ENCODE measurements at regions not wholly inside any gene's neighbourhood (a gene's known extent, or its start where the extent isn't known, plus 50 kb on each side); places are given as distances from the start of the nearest gene placed in this dataset.
A peak's percentile ranks its signal among the peaks of the same experiment; 100 is the strongest.
"Not testable (repeated sequence)": the region's sequence is repeated elsewhere in the genome, so short reads cannot be mapped to it uniquely, and the experiment has no call there.

DNA sequence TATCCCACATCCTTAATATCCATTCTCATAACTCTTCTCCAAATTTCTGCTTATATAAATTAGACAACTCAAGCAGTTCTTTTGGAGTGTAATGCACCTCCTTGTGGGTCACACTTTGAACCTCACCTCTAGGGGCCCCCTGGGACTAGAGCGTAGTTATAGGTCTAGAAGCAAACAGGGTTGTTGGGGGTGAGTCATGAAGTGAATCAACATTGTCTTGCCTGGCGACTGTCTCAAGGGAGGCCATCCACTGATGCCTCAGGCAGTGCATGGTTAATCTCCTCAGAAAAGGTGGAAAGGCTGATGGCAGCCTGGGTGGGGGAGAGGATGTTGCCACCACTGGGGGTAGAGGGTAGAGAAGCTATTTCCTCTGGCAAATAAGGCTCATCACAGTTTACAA, 129.1 kb downstream of the TNFRSF21 start:
- in situ Hi-C loops (cut with HindIII; ENCODE audit: low pct_unique_long_range_greater_than_20kb, low sequenced_read_pairs): no loop called here
- DNase-seq (ENCODE audit: low read depth): peak; percentile 38

GRCh38 chr6:47179286-47179685, 130.4 kb downstream of the TNFRSF21 start:
- in situ Hi-C loops (cut with HindIII; ENCODE audit: low pct_unique_long_range_greater_than_20kb, low sequenced_read_pairs): no loop called here
- DNase-seq (ENCODE audit: low read depth): no peak

GRCh38 chr6:47175656-47176055, 133.5 kb upstream of the ADGRF1 start:
- in situ Hi-C loops (cut with HindIII; ENCODE audit: low pct_unique_long_range_greater_than_20kb, low sequenced_read_pairs): no loop called here
- DNase-seq (ENCODE audit: low read depth): no peak

DNA sequence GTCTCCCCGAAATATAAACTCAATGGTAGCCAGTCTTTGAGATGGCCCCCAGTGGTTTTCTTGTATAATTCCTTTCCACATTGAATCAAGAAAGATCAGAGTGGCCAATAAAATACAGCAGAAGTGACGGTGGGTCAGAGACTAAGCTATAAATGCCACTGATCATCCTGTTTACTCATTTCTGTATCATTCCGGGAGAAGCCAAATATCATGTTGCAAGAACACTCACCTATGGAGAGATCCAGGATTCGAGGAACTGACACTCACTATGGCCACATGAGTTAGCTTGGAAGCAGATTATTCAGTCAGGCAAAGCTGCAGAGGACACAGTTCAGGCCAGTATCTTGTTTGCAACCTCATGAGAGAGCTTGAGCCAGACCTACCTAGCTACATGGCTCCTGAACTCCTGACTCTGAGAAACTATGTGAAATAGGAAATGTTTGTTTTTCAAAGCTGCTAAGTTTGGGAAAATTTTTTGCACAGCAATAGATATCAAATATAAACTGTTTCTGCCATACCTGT, 132.4 kb upstream of the ADGRF1 start:
- DNase-seq (ENCODE audit: low read depth): no peak
- in situ Hi-C loops (cut with HindIII; ENCODE audit: low pct_unique_long_range_greater_than_20kb, low sequenced_read_pairs): no loop called here

- DNase-seq (ENCODE audit: low read depth); in situ Hi-C loops (cut with HindIII; ENCODE audit: low pct_unique_long_range_greater_than_20kb, low sequenced_read_pairs): not testable (repeated sequence)
Observed at GRCh38 chr6:47174063-47174462, 131.9 kb upstream of the ADGRF1 start.

DNA sequence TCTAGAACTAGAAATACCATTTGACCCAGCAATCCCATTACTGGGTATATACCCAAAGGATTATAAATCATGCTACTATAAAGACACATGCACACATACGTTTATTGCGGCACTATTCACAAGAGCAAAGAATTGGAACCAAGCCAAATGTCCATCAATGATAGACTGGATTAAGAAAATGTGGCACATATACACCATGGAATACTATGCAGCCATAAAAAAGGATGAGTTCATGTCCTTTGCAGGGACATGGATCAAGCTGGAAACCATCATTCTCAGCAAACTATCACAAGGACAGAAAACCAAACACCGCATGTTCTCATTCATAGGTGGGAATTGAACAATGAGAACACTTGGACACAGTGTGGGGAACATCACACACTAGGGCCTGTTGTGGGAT, 131.0 kb upstream of the ADGRF1 start:
- in situ Hi-C loops (cut with HindIII; ENCODE audit: low pct_unique_long_range_greater_than_20kb, low sequenced_read_pairs); DNase-seq (ENCODE audit: low read depth): not testable (repeated sequence)

GRCh38 chr6:47170617-47170947, 128.4 kb upstream of the ADGRF1 start:
- no peak for DNase-seq (ENCODE audit: low read depth)
- in situ Hi-C loops (cut with HindIII; ENCODE audit: low pct_unique_long_range_greater_than_20kb, low sequenced_read_pairs): no loop called here

- in situ Hi-C loops (cut with HindIII; ENCODE audit: low pct_unique_long_range_greater_than_20kb, low sequenced_read_pairs): no loop called here
- peak; percentile 6 for DNase-seq (ENCODE audit: low read depth)
Observed at GRCh38 chr6:47169785-47170616, 127.9 kb upstream of the ADGRF1 start.

GRCh38 chr6:47168180-47168579, 126.0 kb upstream of the ADGRF1 start:
- DNase-seq (ENCODE audit: low read depth): peak; percentile 82
- in situ Hi-C loops (cut with HindIII; ENCODE audit: low pct_unique_long_range_greater_than_20kb, low sequenced_read_pairs): no loop called here

GRCh38 chr6:47165918-47166317, 123.8 kb upstream of the ADGRF1 start:
- in situ Hi-C loops (cut with HindIII; ENCODE audit: low pct_unique_long_range_greater_than_20kb, low sequenced_read_pairs): no loop called here
- DNase-seq (ENCODE audit: low read depth): no peak

DNA sequence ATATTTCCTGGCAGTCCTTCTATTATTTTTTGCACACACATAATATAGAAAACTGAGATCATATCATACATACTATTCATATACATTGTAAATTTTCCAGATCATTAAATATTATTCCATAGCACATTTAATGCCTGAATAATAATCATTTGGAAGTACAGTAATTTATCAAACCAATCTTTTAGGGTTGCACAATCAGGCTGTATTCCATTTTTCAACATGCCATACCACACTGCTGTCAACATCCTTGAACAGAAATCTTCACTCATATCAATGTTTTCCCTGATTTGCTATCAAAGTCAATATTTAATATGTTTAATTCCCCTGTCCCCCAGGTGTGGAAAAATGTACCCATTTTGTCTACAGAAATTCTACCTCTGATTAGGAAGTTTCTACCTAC, 122.7 kb upstream of the ADGRF1 start:
- in situ Hi-C loops (cut with HindIII; ENCODE audit: low pct_unique_long_range_greater_than_20kb, low sequenced_read_pairs): no loop called here
- no peak for DNase-seq (ENCODE audit: low read depth)

- no peak for DNase-seq (ENCODE audit: low read depth)
- in situ Hi-C loops (cut with HindIII; ENCODE audit: low pct_unique_long_range_greater_than_20kb, low sequenced_read_pairs): no loop called here
Observed at GRCh38 chr6:47163536-47163935, 121.4 kb upstream of the ADGRF1 start.

DNA sequence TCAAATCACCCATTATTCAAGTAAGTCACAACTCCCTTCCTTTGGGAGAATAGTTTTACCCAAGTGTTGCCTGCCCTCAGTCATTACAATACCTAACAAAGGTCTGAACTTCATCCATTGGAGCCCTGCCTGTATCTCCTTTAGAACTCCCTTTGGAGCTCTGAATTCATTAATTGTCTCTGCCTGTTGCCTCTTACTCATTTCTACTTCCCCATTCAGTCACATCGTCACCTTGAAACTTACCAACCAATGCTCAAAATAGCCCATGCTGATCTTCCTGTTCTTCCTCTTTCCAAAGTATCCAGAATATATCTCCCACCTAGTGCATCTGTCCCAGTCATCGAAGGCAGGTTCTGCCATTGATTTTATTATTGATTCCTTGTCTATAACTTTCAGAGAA, 120.7 kb upstream of the ADGRF1 start:
- in situ Hi-C loops (cut with HindIII; ENCODE audit: low pct_unique_long_range_greater_than_20kb, low sequenced_read_pairs): no loop called here
- no peak for DNase-seq (ENCODE audit: low read depth)

GRCh38 chr6:47162231-47162630, 120.1 kb upstream of the ADGRF1 start:
- in situ Hi-C loops (cut with HindIII; ENCODE audit: low pct_unique_long_range_greater_than_20kb, low sequenced_read_pairs): no loop called here
- no peak for DNase-seq (ENCODE audit: low read depth)

GRCh38 chr6:47161176-47161687, 119.1 kb upstream of the ADGRF1 start:
- in situ Hi-C loops (cut with HindIII; ENCODE audit: low pct_unique_long_range_greater_than_20kb, low sequenced_read_pairs): no loop called here
- peak; percentile 9 for DNase-seq (ENCODE audit: low read depth)

DNA sequence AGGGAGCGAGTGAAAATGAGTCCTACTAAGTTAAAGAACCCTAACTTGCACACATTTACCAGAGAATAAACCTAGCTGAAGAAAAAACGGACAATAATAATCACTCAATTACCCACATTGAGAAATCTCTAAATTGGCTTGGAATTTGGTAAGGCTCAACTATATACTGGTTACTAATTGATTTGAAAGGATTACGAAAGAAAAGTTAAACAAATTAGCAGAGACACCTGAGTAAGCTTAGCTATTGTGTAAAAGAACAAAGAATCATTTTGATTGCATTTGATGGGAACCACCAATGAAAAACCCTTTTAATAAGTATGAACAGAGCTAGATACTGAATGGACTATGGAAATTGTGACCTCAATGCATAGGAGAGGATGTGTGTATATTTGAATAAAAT, 118.6 kb upstream of the ADGRF1 start:
- DNase-seq (ENCODE audit: low read depth): no peak
- in situ Hi-C loops (cut with HindIII; ENCODE audit: low pct_unique_long_range_greater_than_20kb, low sequenced_read_pairs): no loop called here

GRCh38 chr6:47159763-47160162, 117.6 kb upstream of the ADGRF1 start:
- in situ Hi-C loops (cut with HindIII; ENCODE audit: low pct_unique_long_range_greater_than_20kb, low sequenced_read_pairs): no loop called here
- DNase-seq (ENCODE audit: low read depth): no peak

- DNase-seq (ENCODE audit: low read depth): no peak
- in situ Hi-C loops (cut with HindIII; ENCODE audit: low pct_unique_long_range_greater_than_20kb, low sequenced_read_pairs): no loop called here
Observed at GRCh38 chr6:47157653-47158219, 115.6 kb upstream of the ADGRF1 start.

GRCh38 chr6:47157063-47157462, 114.9 kb upstream of the ADGRF1 start:
- DNase-seq (ENCODE audit: low read depth): no peak
- in situ Hi-C loops (cut with HindIII; ENCODE audit: low pct_unique_long_range_greater_than_20kb, low sequenced_read_pairs): no loop called here

GRCh38 chr6:47156196-47156595, 114.1 kb upstream of the ADGRF1 start:
- in situ Hi-C loops (cut with HindIII; ENCODE audit: low pct_unique_long_range_greater_than_20kb, low sequenced_read_pairs): no loop called here
- DNase-seq (ENCODE audit: low read depth): no peak

Measured in Caki2 (cell line).